NCI-H1930 (cell line): ENCODE measurements at regions not wholly inside any gene's neighbourhood (a gene's known extent, or its start where the extent isn't known, plus 50 kb on each side); places are given as distances from the start of the nearest gene placed in this dataset.

ENCODE experiments used
- DNase-seq, 2 experiments: peaks; one replicate each; lab custom pipeline; 2025; lab: John Stamatoyannopoulos, UW

DNA sequence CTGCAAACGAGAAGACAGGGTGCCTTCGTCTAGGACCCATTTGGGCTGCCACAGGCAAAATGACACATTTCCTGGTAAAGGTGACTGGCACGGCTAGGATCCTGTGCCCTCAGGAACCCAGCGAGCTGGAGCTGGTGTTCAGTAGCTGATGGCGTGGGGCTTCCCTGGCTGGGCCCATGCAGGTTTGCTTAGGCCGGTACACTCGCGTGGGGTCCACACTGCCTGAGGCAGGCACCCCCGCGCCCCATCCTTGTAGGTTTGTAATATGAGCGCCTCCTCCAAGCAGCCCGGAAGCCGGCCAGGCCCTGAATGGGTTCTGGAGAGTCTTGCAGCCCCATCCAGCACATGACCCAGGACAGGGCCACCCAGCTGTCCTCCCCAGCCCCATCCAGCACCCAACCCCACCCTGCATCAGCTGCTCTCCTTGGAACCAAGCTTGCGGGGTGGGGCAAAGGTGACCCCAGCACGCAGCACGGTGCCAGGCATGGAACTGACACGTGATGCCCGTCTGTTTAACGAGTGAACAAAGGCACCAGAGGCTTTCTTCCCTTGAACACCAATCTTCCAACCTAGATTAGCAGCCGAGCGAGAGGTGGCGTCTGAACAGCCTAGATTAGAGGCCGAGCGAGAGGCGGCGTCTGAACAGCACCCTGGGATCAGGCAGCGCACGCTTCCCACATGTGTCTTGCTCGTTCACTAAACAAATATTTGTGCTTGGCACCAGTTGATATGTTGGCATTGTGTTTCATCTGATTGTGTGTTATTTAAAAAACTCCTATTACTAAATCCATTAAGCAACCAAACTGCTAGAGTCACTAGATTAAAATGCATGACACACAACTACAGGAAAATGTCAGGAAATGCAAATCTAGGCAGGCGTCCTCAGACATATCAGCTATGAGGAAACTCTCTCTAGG lies 112.1 kb downstream of the DLL1 start:
- DNase-seq: no peak

DNA sequence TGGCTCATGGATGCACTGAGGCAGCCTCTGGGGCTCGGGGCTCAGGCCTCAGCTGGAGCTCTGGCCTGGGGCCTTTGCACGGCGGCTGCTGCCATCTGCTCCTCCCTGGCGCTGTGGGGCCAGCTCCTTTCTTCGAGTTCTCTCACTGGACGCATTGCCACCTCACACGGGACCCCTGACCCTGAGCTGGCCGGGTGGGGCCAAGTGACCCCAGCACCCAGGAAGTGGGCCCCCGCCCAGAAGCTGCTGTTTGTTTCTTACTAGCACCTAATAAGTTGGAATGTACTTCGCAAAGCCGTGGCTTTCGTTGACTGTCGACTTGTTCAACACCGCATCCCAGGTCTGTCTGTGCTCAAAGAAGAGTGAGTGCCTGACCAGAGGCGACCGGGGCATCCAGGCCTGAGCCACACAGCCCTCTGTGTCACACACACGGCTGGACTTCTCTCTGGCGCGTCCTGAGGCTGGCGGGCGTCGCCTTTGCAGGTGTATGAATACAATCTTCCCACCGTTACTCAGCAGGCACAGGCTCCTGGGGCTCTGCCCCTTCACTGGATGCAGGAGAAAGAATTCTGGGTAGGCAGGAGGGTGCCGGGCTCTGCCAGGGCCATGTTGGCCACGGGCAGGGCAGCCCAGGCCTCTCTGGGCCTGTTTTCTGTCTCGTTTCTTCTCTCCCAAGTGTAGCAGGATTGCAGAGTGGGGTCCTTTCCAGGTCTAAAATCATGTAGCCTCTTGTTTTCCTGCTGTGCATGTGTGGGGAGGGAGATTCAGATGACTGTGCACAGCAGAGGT lies 112.9 kb downstream of the DLL1 start:
- no peak for DNase-seq

DNA sequence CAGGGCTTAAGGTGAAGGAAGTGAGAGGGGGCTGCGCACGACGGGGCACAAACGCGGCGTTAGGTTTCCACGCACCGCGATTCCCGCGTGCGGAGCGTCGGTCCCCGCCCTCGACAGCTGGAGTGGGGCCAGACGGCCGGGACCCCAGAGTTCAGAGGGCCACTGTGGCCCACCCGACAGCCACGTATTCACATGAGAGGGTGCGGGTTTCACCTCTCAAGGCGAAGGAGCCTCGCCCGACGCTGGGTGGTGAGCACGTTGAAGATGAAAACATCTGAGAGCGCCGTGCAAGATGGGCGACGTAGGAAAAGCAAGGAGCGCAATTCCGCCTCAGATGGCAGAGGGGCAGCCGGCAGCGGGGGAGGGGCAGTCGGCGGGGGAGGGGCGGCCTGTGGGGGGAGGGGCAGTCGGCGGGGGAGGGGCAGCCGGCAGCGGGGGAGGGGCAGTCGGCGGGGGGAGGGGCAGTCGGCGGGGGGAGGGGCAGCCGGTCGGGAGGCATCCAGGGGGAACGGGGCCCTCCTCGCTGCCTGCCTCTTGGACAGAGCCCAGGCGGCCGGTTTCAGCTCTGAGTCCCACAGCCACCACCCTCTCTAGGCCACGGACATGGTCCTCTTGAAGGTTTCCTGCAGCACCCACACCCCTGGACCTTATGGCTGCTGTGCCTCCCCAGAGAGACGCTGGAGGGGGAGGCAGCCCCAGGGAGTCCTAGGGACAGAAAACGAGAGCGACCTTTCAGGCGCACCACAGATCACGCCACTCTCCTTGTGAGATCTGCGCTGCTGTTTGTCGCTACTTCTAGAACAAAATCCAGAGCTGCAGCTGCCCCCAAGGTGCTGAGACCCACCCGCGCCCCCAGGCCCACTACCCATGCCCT lies 113.7 kb downstream of the DLL1 start:
- DNase-seq: no peak

DNA sequence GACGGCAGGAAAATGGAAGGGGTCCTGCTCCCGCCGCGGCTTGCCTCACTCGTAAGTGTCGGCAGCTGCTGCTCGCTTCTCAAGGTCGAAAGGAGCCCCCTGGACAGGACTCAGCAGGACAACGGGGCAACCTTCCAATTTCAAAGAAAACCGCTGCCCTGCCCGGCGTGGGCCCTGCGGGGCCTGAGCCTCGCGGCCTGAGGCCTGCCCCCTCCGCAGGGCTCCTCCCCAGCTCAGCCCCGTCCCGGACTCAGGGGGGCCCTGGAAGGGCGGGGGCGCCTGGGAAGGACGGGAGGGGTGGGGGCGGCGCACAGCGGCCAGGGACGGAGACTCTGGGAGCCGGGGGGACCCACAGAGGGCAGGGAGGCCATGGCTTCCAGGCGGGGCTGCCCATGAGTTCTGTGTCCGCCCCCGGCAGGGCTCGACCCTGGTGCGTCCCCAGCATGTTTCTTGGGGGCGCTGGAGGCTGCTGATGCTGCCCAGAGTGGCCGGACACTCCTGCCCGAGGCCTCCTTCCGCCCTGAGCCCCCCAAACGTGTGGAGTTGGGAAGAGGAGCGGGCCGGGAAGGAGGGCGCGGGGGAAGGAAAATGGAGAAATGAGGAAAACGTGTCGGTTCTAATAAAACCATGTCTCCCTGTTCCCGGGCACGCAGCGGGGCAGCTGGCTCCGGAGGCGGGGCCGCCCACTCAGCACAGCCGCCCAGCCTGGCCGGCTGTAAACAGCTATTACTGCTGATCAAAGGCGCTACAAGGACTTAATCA lies 114.6 kb downstream of the DLL1 start:
- no peak for DNase-seq

DNA sequence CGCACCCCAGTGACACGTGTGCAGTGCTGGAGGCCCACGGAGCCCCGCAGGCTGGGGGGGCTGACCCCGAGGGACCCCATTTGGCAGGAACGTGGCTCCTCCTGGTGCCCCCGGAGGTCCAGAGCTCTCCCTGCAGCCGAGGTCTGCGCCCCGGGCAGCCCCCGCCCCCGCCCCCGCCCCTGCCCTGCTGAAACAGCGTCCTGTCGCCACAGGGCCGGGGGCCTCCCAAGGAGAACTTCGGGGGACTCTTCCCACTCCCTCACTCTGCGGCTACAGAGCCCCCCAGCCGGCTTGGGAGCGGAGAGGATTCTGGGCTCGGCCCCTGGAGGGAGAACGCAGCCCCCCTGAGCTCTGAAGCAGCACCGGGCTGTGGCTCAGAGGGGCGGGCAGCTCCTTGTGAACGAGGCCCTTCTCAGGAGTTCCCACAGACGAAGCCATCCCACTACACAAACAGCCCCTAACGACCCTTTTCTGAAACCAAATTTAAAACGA lies 115.2 kb downstream of the DLL1 start:
- no peak for DNase-seq

DNA sequence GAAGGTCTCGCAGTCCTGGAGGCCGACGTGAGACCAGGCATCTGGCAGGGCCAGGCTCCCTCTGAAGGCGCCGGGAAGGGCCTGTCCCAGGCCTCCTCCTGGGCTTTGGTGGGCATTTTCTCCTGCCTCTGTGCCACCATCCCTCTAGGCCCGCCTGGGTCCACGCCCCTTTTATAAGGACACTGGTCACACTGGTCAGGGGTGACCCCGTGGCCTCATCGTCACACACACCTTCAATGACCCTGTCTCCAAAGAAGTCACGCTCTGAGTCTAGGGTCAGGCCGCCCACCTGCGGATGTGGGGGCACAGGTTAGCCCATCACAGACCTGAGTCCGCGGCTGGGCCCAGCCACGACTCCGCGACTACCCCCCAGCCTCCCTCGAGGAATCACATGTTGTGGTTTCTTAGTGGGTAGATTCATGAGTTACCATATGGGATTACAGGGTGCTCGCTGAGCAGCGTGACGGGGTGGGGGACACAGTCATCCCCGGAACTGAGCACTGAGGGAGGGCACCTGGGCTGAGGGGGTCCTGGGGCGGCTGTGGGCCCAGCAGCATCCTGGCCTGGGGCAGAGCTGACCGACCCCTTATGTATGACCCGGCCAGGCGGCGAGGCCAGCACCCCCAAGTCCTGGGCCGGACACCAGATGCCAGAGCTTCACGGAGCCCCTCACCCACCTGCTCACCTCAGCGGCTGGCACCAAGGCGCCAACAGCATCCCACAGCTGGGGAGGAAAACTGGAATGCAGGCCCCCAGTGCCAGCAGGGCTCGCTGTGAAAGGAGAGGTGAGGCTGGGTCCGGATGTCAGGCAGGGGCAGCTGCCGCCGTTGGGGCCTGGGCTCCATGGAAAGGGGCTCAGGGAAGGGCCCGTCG lies 115.9 kb downstream of the DLL1 start:
- no peak for DNase-seq

DNA sequence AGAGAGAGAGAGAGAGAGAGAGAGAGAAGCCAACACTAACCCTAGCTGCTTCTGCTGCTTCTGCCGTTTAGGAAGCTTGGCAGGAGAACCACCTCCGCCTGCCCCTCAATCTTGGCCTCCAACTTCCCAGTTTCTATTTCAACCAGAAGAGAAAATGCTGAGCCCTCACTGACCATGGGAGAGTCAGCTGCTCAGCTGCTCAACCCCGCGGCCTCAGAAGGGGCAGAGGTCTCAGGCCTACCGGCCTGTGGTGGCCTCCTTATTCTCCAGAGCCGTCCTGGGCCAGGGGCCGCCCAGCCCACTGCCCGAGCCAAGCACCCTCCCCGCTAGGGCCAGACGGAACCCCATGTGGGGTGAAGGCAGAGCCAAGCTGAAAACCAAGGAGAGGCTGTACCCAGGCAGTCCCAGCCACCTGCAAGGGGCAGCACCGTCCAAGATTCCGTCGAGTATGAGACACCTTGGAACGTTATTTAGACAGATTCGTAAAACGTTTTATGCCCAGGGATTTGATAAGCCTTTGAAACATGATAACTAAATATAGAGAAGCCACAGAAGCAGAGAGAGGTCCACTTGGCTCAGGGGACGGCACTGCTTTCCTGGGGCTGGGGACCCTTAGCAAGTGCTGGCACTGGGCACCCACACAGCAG lies 116.6 kb downstream of the DLL1 start:
- DNase-seq: no peak

DNA sequence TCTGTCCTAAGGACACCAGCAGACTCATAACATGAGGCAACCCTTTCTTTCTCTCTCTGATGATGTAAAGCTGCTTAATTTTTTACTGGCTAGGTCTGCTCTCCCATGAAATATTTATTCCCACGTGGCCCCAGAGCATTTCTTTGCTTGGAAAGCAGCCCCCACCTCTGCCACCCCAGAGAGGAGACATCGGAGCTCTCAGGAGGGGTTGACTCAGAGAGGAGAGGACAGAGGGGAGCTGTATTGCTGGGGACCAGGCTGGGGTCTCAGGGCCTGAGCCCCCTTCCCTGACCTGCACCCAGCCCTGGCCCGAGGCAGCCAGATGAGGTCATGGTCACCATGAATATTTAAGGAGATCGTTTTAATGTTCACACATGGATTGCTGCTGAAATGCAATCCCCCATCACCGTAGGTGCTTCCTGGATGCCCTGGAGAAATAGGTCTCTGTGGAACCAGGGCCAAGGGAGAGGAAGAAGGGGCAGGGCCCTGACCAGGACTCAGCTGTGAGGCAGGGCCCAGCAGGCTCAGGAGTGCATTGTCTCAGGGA lies 117.5 kb downstream of the DLL1 start:
- DNase-seq: no peak

DNA sequence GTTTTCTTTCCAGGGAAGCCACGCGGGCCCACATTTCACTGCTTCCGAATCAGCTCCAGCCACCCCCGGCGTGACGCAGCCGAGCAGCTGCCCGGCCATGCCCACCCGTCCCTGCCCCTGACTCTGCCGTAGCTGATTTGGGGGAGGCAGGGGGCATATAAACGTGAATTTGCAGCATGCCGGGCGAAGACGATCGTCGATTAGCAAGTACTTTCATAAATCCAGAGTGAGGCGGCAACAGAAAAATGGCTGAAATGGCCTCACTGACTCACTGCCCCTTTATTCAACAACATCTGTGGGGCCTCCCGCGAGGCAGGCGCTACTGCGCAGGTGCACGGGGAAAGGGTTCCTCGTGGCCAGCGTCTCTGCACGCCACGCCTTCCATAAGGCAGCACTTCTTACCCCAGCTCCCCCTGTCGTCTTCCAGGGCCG lies 118.0 kb downstream of the DLL1 start:
- no peak for DNase-seq

DNA sequence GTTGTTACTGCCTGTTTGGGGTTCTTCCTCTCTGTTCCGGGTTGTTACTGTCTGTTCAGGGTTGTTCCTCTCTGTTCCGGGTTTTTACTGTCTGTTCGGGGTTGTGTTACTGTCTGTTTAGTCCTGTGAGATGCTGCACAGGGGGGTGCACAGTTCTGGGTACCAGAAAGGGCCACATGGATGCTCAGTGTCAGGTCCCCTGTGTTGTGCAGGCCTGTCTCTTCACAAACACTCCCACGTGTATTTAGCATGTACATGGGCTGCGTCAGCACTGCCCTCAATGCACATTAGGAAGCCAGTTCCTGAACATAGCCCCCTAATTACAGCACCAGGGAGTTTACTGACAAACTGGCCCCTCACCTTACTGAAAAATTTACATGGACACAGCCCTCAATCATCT lies 118.5 kb downstream of the DLL1 start:
- DNase-seq: no peak

DNA sequence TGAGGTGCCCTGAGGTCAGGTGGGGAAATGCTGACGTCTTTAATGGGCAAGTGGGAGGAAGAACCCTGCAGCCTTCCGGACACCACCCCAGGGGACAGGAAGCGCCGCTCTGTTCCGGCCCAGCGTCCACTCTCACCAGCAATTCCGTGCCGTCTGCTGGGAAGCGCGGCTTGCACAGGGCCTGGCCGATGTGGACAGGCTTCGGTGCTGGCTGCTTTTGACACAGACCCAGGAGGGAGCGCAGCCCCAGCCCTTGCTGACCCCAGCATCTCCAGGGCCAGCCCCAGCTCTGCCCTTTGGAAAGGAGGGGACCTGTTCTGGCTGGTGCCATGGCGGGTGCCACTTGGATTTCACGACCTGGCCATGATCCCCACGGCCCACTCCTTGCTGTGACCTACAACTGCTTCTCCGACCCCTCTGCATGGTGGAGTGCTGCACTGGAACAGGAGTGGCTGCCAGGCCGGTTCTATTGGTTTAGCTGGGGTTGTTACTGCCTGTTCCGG lies 123.2 kb downstream of the DLL1 start:
- DNase-seq: no peak

DNA sequence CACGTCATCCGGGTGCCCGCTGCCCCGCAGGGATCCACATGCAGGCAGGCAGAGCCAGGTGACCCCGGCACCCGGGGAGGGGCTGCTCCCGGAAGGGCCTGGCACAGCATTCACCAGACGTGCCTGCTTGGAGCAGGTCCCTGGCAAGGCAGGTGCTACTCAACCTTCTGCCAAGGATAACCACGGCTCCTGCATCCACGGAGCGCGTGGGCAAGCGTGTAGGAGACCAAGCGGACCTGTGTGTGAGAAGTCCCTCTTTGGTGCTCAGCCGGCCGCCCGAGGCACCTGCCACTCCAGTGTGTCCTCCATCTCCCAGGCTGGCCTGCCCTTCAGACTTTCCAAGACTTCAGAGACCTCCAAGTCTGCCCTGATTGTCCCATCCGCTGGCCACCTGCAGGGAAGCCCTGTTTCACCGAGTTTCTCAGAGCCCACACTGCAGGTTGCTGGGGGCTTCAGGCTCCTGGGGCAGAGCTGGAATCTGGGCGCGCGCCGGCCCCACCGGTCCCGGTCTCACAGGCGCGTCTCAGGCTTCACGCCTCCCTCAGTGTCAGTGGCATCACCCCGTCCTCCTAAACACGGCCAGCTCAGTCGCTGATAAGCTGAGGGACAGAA lies 124.3 kb downstream of the DLL1 start:
- no peak for DNase-seq

DNA sequence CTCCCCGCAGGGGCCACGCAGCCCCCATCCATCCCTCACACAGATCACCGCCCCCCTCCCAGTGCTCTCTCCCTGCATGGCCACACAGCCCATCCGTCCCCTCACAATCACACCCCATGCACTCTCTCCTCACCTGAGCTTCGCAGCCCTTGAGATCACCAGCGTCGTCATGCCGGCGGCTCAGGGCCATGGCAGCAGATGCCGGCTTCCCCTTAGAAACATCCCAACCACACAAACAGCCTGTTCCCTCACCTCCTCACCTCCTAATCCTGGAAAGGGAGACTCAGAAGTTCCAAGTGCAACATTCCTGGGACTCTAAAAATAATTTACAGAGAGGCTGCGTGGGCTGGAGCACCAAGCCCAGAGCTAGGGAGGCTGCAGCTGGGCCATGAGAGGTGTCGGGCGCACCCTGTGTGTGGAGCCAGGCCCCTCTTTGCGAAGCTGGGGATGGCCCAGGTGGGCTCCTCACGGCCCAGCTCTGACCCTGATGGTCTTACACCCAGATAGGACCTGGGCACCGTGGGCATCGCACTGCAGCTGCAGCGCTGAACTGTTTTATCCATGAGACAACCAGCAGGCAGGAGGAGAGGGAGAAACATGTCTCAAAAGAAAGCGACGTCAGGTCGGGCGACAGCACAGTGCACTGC lies 125.3 kb downstream of the DLL1 start:
- DNase-seq: no peak

DNA sequence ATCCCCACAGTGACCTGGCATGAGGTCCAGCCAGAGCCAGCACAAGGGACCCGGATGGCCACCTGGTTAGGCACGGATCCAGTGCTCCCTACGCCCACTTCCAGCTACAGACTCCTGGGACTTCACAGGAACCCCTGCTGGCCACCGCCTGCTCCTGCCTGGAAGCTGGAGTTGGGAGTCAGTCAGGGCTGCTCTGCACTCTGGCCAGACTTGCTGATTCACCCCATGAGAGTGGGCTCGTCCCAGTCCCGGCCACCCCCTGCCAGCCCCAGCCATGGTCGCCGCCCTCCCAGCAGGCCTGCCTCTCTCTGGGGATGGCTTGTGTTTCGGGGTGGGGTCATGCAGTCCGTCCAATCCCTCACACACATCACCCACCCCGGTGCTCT lies 125.8 kb downstream of the DLL1 start:
- DNase-seq: no peak

DNA sequence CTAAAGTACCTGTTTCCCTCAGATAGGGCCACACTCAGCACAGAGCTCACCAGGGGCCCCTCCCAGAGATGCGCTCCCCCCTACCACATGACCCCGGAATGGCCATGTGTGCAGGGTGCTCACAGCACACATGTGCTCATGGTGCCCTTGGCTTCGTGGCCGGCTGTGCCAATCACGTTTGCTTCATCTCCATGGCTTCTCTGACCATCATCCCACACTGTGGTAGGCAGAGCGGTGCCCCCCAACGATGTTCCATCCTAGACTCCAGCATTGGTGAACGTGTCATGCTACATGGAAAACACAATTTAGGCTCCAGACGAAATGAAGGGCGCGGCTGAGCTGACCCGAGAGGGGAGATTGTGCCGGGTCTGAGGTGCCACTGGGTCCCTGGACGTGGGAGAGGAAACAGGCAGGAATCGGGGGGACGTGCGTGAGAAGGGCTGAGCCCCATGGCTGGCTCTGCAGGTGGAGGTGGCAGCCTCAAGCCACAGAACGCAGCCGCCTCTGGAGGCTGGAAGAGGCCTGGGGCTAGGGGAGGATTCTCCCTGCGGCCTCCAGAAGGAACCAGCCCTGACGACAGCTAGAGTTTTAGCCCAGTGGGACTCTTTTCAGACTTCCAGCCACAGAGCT lies 126.5 kb downstream of the DLL1 start:
- no peak for DNase-seq

DNA sequence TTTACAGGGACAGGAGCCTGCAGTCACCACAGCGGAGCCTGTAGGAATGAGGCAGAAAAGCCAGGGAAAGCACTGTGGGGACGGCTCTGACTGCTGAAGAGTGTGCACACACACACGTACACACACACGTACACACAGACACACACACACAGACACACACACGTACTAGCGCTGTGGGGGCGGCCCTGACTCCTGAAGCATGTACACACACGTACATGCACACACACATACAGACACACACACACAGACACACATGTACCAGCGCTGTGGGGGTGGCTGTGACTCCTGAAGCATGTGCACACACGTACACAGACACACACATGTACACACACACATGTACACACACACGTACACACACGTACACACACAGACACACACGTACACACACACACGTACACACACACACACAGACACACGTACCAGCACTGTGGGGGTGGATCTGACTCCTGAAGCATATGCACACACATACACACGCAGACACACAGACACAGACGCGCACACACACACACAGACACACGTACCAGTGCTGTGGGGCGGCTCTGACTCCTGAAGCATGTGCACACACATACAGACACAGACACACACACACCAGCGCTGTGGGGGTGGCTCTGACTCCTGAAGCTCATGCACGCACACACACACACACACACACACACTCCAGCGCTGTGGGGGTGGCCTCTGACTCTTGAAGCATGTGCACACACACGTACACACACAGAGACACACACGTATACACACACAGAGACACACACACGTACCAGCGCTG lies 127.3 kb downstream of the DLL1 start:
- no peak for DNase-seq

DNA sequence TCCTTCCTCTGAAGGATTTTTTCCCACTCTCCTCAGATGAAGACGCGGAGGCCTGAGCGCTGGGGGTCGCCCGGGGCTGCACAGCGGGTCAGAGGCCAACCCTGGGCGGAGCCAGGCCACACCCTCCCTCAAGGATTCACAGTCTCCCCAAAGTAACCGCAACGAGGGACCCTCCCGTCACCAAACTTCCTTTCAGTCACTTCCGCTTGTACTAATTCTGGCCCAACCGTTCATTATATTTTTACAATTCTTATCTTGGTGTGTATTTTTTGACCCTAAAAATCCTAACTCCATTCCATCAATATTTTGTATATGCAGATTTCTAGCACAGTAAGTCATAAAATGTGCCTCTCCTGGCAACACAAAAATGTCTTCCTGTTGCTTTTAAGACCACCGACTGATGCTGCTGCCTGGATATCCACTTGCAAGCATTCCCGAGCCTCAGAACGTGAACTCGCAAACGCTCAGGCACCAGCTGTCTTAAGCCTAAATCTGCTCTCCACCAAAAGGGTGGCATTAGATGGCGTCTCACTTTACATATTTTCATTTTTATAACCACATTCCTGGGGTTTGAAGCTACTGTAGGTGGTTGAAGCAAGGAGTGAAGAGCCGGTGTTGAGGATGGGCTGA lies 128.0 kb downstream of the DLL1 start:
- no peak for DNase-seq
